Hematopoietic multipotent progenitor cell (in vitro differentiated cells): ENCODE measurements at regions not wholly inside any gene's neighbourhood (a gene's known extent, or its start where the extent isn't known, plus 50 kb on each side); places are given as distances from the start of the nearest gene placed in this dataset.

Source experiments
- DNase-seq, 3 donors: peaks; one replicate each; pipeline ENCODE4 v3.0.0-alpha.2; 2011 to 2015; ENCODE audit warnings: low read depth in 2 of 3, low spot score in 2 of 3

DNA sequence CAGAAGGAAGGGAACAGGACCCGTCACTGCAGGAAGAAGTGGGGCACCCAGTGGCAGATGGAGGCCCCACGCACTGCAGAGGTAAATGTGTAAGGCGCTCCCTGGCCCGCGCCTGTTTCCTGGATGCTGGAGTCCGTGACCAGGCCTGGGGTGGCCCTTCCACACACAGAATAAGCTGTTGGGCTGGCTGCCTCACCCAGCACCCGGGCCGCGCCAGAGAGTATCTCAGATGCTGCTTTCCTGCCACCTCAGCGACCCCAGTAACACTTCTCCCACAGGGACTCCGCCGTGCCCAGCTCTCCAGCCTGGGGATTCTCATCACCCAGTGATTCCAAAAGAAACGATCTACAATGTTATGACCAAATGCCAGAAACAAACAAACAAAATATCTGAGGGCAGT is 1993.1 kb downstream of the TP53TG3F start:
- no peak for DNase-seq

DNA sequence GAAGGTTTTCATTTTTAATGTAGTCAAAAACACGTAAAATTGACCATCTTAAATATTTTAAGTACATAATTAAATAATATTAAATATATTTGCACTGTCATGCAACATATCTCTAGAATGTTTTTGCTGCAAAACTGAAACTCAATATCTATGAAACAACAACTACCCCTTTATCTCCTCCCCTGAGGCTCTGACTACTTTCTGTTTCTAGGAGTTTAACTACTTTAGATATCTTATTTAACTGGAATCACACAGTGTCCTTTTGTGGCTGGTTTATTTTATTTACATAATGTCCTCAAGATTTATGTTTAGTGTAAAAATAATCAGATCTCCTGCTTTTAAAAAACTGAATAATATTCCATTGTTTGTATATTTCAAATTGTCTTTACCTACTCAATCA is 2003.9 kb downstream of the TP53TG3F start:
- no peak for DNase-seq

DNA sequence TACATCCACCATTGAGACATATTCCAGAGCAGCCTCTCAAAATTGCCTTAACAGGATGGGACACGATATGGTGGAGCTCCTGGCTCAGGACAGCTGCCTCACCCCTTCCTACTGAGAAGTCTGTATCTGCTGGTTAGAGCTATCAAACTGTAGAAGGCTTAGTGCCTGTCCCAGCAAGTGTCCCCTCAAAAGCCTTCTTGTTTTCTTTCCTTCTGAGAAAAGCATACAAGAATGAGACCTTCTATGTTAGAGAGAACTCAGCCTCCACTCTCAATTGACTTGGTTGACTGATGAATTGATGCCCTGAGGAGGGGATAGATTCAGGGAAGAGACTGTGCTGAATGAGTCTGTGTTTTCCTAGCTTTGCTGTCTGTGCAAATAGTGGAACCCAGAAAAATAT is 2020.9 kb downstream of the TP53TG3F start:
- no peak for DNase-seq

DNA sequence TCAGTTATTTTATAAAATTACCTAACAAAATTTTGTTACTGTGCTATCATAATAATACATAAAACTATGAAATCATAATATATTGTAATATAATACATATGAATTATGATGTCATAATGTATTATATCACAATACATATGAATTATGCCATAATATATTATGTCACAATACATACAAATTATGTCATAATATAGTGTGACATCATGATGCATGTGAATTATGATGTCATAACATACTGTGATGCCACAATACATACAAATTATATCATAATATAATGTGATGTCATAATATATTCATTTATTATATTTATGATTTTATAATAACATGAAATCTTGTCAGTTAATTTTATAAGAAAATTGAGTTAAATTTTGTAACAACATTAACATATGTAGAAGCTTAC is 2021.6 kb downstream of the TP53TG3F start:
- no peak for DNase-seq

DNA sequence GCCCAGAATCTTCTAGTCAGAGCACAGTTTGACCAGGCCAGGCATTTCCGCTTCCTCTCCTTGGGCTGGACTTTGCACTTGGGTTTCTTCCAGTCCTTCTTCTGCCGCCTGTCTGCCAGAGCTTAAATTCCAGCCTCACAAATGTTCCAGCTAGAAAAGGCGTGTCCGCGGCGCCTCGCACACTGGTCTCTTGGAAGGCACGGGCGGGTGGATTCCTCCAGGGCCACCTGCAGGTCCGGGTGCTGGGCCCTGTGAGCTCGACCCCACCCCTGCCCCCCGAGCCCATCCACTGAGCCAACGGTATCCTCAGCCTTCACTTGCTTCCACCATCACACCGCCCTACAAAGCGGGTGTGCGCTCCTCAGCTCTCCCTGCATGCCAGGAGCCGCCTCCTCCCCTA is 2026.5 kb downstream of the TP53TG3F start:
- no peak for DNase-seq

DNA sequence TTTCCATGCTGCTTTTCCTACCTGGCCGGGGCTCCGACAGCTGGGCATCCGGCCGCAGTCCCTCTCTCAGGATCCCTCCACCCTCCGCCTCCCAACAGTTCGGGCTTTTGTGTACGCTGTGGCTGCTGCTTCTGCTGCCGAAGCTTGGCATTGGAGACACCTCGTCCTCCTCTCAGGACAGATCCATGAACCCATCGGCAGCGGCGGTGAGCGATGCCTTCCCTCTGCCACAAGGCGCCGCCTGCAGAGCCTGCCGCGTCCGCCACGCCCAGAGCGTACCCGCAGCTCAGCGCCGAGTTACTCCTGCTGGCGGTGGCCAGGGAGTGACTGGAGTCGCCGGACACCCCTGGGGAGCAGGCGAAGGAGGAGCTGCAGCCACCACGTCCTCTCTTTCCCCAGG is 2032.8 kb downstream of the TP53TG3F start:
- no peak for DNase-seq

DNA sequence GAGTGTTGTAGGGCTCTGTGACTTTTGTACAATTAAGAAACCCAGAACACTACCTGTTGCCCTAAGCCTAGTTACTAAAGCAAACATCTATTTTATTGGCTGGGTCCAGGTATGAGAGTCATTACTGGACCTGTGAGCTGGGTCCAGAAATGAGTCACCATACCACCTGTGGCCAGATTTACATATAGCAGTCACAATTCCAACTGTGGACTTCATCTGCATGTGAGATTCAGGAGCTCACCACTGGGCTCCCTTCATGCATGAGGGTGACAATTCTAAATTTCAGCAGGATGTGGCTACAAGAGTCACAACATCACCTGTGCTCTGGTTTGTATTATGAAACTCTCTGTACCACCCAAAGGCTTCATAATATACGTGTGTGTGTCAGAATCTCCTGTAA is 2038.0 kb downstream of the TP53TG3F start:
- no peak for DNase-seq

DNA sequence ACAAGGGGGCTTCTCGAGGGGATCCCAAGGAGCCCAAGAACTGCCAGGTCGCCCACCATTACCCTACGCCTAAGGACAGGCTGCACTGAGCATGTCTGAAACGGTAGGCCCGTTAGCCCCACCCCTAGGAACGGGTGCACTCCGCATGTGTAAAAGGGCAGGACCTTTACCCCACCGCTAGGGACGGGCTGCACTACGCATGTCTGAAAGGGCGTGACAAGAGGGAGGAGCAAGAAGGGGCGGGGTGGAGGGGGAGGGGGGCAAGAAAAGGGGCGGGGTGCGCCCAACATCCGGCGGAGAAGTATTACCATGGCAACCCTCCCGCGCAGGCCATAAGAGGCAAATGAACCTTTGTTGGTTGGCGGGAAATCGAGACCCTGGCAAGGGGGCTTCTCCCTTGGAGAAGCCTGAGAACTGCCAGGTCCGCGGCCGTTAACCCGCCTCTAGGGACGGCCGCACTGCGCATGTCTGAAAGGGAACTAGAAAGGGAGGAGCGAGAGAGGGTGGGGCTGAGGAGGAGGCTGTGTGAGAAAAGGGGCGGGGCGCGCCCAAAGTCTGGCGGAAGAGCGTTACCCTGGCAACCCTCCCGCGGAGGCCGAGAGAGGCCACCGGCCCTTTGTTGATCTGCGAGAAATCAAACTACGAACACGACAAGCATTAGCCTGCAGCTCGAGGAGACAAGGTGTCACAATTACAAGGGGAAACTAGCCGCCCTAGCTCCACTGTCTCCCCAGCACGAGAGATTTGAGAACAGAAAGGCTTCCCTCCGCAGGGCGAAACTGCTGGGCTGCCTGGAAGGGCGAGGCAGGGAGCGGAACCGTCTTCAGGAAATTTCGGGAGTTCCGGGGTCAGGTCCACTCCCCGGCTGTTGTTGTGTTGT is 2046.8 kb downstream of the TP53TG3F start:
- no peak for DNase-seq

DNA sequence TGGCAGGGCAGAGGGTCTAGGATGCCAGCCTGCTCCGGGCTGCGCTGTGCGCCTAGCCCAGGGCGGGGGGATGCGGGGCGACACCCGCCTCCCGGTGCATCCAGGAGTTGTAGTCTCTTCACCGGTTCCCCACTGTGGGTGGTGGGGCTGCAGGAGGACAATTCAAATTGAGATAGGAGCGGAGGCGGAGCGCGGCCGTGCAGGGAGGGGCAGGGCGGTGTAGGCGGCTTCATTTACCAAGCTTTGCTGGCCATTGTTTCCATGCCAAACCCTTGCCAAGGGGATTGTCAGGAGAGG is 2047.4 kb downstream of the TP53TG3F start:
- DNase-seq = no peak

DNA sequence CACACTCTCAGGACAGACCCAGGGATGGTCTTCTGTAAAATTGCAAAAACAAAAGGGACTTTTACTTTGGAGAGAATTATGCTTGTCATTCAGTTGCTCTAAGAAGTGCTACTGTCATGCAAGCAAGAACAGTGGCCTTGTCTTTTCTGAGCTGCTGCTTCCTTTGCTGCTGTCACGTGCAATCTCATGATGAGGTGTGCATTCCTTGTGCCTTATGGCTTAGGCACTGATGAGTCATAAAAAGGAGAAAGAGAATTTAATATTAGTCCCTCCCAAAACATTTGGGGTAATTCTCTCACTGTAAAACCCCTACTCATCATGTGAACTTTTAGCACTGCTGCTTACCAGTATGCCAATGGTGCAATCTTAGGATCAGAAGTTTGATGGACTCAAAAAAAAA is 2051.3 kb downstream of the TP53TG3F start:
- no peak for DNase-seq

DNA sequence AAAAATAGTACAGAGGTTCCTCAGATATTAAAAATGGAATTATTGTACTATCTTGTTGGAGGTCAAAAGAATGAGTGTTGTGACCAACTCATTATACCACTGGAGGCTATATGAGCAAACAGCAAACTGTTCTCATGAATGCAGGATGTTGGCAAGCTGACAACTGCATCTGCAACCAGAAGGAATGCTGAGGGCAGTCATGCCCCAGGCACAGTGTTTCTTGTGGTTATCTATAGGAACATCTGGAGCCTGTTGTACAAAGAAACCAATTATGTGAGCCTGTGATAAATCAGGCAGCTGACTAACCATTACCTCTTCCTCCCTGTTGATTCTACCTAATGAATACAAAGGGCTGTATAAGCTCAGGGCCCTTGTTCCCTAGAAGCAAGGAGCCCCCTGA is 2057.1 kb downstream of the TP53TG3F start:
- DNase-seq = no peak

DNA sequence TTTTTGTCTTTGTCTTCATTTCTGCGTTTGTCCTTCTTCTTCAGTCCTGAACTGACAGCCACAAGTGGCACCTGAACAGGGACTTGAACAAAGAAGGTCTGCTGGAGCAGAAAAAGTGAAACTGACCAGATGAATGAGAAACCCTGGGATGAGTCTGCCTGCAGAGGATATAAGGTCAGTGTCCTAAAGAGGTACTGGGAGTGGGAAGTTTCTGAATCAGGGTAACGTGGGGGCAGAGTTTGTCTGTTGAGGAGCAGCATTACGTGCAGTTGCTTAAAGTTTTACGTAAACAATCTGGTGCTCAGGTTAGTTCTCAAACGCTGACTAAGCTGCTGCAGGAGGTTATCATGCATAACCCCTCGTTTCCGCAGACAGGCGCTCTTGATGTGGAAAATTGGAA is 2057.6 kb downstream of the TP53TG3F start:
- DNase-seq = no peak

DNA sequence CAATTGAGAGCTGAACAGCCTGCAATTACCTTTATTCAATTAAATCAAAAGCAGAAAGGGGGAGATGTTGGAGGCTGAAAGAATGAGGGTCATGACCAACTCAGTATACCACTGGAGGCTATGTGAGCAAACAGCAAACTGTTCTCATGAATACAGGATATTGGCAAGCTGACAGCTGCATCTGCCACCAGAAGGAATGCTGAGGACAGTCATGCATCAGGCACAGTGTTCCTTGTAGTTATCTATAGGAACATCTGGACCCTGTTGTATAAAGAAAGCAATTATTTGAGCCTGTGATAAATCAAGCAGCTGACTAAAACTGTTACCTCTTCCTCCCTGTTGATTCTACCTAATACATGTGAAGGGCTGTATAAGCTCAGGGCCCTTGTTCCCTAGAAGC is 2064.6 kb downstream of the TP53TG3F start:
- DNase-seq = no peak

DNA sequence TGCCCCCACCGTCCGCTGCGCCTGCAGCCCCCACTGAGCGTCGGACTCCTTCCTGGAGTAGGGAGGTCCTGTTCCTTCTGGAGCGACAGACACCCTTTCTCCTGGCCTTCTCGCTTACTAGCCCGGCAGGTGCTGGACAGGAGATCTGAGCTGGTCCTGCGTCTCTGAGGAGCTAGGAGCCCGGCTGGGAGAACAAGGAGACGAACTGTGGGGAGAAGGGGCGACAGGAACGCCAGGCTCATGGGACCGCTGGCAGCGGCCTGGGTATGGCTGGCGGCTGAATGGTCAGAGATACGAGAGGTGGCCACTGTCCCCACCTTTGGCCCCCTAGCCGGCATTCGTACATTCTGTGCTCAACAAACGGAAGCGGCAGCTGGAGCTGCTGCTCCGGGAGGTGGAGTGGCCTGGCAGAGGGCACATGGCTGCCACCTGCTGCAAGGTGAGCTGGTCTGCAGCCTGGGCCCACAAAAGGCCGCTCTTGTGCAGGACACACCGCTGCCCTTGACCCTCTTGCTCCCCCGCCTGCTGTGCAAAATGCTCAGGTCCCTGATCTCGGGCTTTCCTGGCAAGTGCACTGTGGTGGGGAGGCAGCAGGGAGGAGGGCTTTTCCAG is 2066.7 kb downstream of the TP53TG3F start:
- no peak for DNase-seq

DNA sequence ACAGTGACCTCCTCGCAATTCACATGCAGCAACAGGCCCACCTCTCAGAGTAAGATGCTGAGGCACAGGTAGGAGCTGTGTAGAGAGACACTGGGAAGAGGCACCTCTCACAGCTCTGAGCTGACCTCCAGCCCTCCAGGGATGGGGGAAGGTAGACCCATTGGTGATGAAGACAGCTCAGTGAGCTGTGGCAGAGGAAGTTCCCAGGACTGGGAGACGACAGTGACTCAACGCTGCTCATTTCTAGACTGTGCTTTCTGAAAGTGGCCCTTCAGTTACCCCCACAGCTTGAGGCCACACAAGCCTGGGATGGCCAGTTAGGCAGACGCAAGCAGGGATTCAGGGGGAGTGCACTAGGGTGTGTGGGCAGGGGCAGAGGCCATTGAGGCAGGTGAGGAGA is 2073.2 kb downstream of the TP53TG3F start:
- no peak for DNase-seq

DNA sequence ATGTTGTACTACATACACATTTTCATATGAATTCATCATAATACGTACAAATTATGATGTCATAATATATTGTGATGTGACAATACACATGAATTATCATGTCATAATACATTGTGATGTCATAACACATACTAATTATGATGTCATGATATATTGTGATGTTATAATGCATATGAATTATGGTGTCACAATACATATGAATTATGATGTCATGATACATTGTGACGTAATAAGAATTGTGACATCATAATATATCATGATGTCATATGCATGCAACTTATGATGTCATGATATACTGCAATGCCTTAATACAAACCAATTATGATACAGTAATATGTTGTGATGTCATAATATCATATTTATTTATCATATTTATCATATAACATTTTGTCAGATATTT is 2074.3 kb downstream of the TP53TG3F start:
- DNase-seq = no peak

DNA sequence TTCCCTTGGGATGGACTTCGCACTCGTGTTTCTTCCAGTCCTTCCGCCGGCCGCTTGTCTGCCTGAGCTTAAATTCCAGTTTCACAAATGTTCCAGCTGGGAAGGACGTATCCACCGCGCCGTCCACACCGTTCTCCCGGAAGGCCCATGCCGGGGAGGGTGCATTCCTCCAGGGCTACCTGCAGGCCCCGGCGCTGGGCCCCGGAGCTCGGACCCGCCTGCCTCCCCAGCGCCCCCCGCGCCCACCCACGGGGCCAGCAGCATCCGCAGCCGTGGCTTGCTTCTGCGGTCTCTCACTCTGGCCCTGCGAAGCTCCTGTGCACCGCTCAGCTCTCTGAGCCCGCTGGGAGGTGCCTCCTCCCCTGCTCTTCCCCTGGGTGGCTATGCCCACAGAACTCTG is 2084.1 kb downstream of the TP53TG3F start:
- no peak for DNase-seq

DNA sequence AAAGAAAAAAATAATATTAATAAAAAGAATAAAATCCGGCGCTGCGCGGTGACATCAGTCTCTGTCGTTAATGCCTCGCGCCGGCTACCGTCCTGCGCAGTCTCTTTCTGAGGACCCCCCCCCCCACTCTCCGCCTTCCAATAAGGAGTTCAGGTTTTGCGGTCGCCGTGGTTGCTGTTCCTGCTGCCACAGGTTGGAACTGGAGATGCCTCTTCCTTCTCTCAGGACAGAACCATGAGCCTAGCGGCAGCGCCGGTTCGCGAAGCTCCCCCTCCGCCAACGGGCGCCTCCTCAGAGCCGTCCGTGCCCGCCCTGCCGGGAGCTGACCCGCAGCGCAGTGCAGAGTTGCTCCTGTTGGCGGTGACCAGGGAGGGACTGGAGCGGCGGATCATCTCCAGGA is 2093.4 kb downstream of the TP53TG3F start:
- no peak for DNase-seq

DNA sequence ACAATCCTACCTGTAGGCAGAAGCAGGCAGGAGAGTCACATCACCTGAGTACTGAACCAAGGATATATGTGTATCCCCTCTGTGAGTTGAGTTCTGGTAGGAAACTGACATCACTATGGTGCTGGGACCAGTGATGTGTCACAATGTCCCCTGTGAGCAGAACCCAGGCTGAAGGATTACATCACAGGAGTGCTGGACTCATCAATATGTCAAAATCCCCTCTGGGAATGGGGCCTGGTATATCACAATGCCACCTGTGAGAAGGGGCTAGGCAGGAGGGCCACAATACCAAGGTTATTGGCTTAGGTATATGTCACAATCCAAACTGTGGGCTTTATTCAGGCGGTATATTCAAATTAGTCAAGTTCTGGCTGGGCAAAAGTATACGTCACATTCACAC is 2098.3 kb downstream of the TP53TG3F start:
- no peak for DNase-seq

DNA sequence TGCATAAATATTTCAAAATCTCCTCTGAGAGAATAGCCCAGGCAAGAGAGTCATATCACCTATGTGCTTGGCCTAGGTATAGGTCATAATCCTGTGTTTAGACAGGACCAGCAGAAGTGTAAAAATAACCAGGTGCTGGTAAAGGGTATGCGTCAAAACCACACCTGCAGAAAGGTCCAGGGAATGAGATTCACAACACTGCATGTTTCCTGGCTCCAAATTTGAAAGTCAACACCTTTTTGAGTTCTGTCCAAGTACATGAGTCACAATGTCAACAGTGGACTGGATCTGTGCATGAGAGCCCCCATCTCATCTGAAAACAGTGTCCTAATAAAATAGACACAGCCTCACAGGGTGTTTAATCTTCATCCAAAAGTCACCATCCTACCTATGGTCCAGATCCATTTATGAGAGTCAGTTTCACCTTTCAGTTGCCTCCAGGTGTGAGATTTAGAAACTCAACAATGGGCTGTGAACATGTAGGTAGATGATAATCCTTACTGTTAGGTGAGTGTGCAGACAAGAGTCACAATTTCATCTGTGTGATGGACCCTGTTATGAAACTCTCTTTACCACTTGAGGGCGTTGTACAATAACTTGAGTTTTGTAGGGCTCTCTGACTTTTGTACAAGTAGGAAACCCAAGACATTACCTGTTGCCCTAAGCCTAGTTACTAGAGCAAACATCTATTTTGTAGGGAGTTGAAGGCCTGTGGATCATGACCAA is 2100.7 kb downstream of the TP53TG3F start:
- DNase-seq = no peak

DNA sequence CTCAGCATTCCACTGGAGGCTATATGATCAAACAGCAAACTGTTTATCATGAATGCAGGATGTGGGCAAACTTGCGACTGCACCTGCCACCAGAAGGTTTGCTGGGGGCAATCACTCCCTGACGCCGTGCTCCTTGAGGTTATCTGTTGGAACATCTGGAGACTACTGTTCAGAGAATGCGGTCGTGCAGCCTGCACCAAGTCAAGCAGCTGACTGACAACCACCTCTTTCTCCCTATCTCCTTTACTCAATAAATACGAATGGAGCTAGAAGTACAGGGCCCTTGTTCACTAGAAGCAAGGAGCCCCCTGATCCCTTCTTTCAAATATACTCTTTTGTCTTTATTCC is 2101.2 kb downstream of the TP53TG3F start:
- no peak for DNase-seq

DNA sequence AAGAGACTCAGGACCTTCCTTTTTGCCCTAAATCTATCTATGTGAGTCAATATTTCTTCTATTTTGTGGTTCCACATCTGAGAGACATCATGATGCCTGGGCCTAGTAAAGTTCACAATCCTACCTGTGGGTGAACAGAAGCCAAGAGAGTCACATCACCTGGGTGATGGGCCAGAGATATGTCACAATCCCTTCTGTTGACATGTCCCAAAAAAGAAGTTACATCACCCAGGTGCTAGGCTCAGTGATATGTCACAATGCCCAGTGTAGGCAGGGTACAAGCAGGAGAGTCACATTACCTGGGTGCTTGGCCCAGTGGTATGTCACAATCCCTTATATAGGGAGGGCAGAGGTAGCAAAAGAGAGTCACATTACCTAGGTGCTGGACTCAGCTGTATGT is 2101.9 kb downstream of the TP53TG3F start:
- DNase-seq = no peak
